IMR-90 (cell line): ENCODE measurements at regions not wholly inside any gene's neighbourhood (a gene's known extent, or its start where the extent isn't known, plus 50 kb on each side); places are given as distances from the start of the nearest gene placed in this dataset.

Experiments
- FOS ChIP-seq: fragments of 150-350 bp; IDR thresholded peaks from 2 replicates; pipeline ENCODE4 v1.6.1; 2016; ENCODE audit warnings: low read depth, low read length
- MAZ ChIP-seq: IDR thresholded peaks from 2 replicates; pipeline ENCODE4 v1.6.1; 2012; ENCODE audit warnings: low read depth, mild to moderate bottlenecking, low read length, improper control_type of control experiment, moderate library complexity, borderline replicate concordance
- MXI1 ChIP-seq: IDR thresholded peaks from 2 replicates; pipeline ENCODE4 v1.6.1; 2012; ENCODE audit warnings: low read depth, mild to moderate bottlenecking, low read length, moderate library complexity, borderline replicate concordance
- POLR2A ChIP-seq: IDR thresholded peaks from 2 replicates; pipeline ENCODE4 v1.6.1; 2012; ENCODE audit warnings: mild to moderate bottlenecking, low read depth, low read length
- RFX5 ChIP-seq: IDR thresholded peaks from 2 replicates; pipeline ENCODE4 v1.8.0; 2012; ENCODE audit warnings: low read depth, mild to moderate bottlenecking, low read length, moderate library complexity
- SMC3 ChIP-seq: fragments of 150-350 bp; IDR thresholded peaks from 2 replicates; pipeline ENCODE4 v1.6.1; 2016; ENCODE audit warnings: low read depth, mild to moderate bottlenecking, antibody characterized with exemption, low read length, moderate library complexity
- TF ChIP-seq, protein P1 (sequence below): conservative IDR thresholded peaks from 2 replicates; pipeline ENCODE4 v1.5.1; 2012; ENCODE audit warnings: mild to moderate bottlenecking, low read depth, low read length, improper control_type of control experiment

DNA sequence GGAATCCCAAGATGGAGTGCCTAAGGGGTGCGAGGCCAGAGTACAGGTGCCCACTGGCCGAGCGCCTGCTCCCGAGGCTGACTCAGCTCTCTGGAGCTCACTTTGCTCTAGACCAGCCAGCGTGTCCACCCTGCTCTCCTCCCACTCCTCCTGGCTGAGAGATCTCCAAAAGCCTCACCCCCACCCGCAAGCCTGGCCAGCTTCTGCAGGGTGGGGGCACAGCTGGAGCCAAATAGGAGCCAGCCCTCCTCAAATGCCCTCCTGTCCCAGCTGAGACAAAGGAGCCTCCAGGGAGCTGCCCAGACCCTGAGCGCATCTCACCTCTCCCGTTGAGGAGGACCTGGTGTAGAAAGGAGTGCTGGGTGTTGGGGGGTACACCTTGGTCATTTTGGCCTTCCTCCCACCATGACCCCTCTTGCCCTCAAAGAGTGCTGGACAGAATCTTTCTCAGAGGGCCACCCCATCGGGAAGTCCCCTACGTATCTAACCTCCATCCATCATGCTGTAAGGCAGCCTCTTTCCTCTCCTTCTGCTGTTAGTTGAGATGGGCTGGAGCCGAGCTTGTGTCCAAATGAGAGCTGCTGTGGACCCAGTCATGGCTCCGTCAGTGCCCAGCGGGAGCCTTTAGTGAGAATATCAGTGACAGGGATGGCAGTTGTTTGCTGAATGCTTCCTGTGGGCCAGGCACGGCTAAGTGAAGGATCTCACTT lies 123.9 kb upstream of the VSTM2B start:
- TF ChIP-seq SMC3 (no peak), MAZ (no peak), RFX5 (no peak), FOS (no peak), POLR2A (no peak), MXI1 (no peak)
- TF ChIP-seq, protein P1, sequence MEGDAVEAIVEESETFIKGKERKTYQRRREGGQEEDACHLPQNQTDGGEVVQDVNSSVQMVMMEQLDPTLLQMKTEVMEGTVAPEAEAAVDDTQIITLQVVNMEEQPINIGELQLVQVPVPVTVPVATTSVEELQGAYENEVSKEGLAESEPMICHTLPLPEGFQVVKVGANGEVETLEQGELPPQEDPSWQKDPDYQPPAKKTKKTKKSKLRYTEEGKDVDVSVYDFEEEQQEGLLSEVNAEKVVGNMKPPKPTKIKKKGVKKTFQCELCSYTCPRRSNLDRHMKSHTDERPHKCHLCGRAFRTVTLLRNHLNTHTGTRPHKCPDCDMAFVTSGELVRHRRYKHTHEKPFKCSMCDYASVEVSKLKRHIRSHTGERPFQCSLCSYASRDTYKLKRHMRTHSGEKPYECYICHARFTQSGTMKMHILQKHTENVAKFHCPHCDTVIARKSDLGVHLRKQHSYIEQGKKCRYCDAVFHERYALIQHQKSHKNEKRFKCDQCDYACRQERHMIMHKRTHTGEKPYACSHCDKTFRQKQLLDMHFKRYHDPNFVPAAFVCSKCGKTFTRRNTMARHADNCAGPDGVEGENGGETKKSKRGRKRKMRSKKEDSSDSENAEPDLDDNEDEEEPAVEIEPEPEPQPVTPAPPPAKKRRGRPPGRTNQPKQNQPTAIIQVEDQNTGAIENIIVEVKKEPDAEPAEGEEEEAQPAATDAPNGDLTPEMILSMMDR = no peak
